ENCODE measurements at regions not wholly inside any gene's neighbourhood (a gene's known extent, or its start where the extent isn't known, plus 50 kb on each side); places are given as distances from the start of the nearest gene placed in this dataset.

GRCh38 chr5:175082866-175083590 is 358.6 kb downstream of the MSX2 start:
- no peak for TF ChIP-seq CTCF (IDR thresholded peaks at IDR 0.05)
- no peak for TF ChIP-seq POLR2AphosphoS5 (IDR thresholded peaks at IDR 0.05)

Measured in breast epithelium (tissue), 3 donors.